SK-N-MC (cell line): ENCODE measurements at regions not wholly inside any gene's neighbourhood (a gene's known extent, or its start where the extent isn't known, plus 50 kb on each side); places are given as distances from the start of the nearest gene placed in this dataset.

Experiments
- EZH2 ChIP-seq: fragments of 200-600 bp; sonication (generic); IDR thresholded peaks from one replicate; pipeline ENCODE4 v1.6.1; 2017; ENCODE audit warnings: antibody characterized with exemption
- POLR2AphosphoS5 ChIP-seq: IDR thresholded peaks from 2 replicates; pipeline ENCODE4 v1.6.1; 2012; ENCODE audit warnings: mild to moderate bottlenecking, low read depth, low read length, borderline replicate concordance

DNA sequence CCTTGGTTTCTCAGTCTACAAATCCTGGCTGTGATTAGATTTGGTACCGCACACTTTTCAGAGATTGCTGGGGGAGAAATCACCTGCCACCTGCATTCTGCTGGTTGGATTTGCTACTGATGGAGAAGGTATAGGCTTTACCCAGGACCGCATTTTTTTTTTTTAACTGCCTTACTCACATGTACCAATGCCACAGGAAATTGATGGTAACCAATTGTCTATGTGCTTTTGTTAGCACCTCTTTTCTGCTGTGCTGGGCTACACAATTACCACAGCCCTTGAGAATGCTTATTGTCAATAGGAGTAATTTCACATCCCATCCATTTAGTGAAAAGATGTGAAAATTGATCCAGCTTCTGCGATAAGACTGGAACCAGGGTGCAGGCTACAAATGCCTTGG lies 74.4 kb upstream of the TANC2 start:
- TF ChIP-seq EZH2 (no peak), POLR2AphosphoS5 (no peak)
